Fibroblast of skin of right biceps (primary cell): ENCODE measurements at regions not wholly inside any gene's neighbourhood (a gene's known extent, or its start where the extent isn't known, plus 50 kb on each side); places are given as distances from the start of the nearest gene placed in this dataset.

ENCODE experiments used
- DNase-seq: peaks from one replicate; pipeline ENCODE4 v3.0.0-alpha.2; 2013

GRCh38 chr10:123582084-123582989 lies 83.8 kb upstream of the GPR26 start:
- peak; percentile 55 for DNase-seq

- DNase-seq = peak; percentile 74
These were observed 82.3 kb upstream of the GPR26 start for GRCh38 chr10:123583639-123584418.

GRCh38 chr10:123584419-123584775 lies 81.8 kb upstream of the GPR26 start:
- no peak for DNase-seq

- no peak for DNase-seq
These were observed 80.4 kb upstream of the GPR26 start for GRCh38 chr10:123585477-123586445.

- DNase-seq = no peak
These were observed 79.0 kb upstream of the GPR26 start for GRCh38 chr10:123587110-123587509.

GRCh38 chr10:123588386-123588914 lies 77.7 kb upstream of the GPR26 start:
- DNase-seq = no peak

- DNase-seq = no peak
These were observed 70.5 kb upstream of the GPR26 start for GRCh38 chr10:123595661-123596060.

- no peak for DNase-seq
These were observed 68.5 kb upstream of the GPR26 start for GRCh38 chr10:123597676-123598075.

GRCh38 chr10:123599366-123599849 lies 66.7 kb upstream of the GPR26 start:
- no peak for DNase-seq

- no peak for DNase-seq
These were observed 66.0 kb upstream of the GPR26 start for GRCh38 chr10:123600177-123600576.

- no peak for DNase-seq
These were observed 63.0 kb upstream of the GPR26 start for GRCh38 chr10:123603130-123603529.

GRCh38 chr10:123604506-123604905 lies 61.6 kb upstream of the GPR26 start:
- DNase-seq = no peak

GRCh38 chr10:123606006-123606405 lies 60.1 kb upstream of the GPR26 start:
- DNase-seq = no peak

GRCh38 chr10:123606955-123607354 lies 59.2 kb upstream of the GPR26 start:
- no peak for DNase-seq

GRCh38 chr10:123607386-123607785 lies 58.8 kb upstream of the GPR26 start:
- no peak for DNase-seq

GRCh38 chr10:123608047-123608446 lies 58.1 kb upstream of the GPR26 start:
- no peak for DNase-seq

GRCh38 chr10:123611243-123611642 lies 54.9 kb upstream of the GPR26 start:
- no peak for DNase-seq

- DNase-seq = no peak
These were observed 54.3 kb upstream of the GPR26 start for GRCh38 chr10:123611876-123612275.

- DNase-seq = no peak
These were observed 52.8 kb upstream of the GPR26 start for GRCh38 chr10:123613346-123613850.

- DNase-seq = peak; percentile 58
These were observed 51.3 kb upstream of the GPR26 start for GRCh38 chr10:123614888-123615287.
